ENCODE measurements at regions not wholly inside any gene's neighbourhood (a gene's known extent, or its start where the extent isn't known, plus 50 kb on each side); places are given as distances from the start of the nearest gene placed in this dataset.

- DNase-seq (ENCODE audit: low read depth, low spot score) = no peak
Observed at GRCh38 chr3:181446741-181447140, 265.0 kb upstream of the SOX2 start.

GRCh38 chr3:181442066-181442465 lies 269.7 kb upstream of the SOX2 start:
- DNase-seq (ENCODE audit: low read depth, low spot score) = no peak

GRCh38 chr3:181432992-181433391 lies 278.7 kb upstream of the SOX2 start:
- DNase-seq (ENCODE audit: low read depth, low spot score) = no peak

GRCh38 chr3:181431748-181432147 lies 280.0 kb upstream of the SOX2 start:
- DNase-seq (ENCODE audit: low read depth, low spot score) = no peak

- no peak for DNase-seq (ENCODE audit: low read depth, low spot score)
Observed at GRCh38 chr3:181425074-181425473, 286.7 kb upstream of the SOX2 start.

GRCh38 chr3:181418233-181418632 lies 293.5 kb upstream of the SOX2 start:
- no peak for DNase-seq (ENCODE audit: low read depth, low spot score)

- DNase-seq (ENCODE audit: low read depth, low spot score) = no peak
Observed at GRCh38 chr3:181417748-181418147, 294.0 kb upstream of the SOX2 start.

- no peak for DNase-seq (ENCODE audit: low read depth, low spot score)
Observed at GRCh38 chr3:181410870-181411269, 300.9 kb upstream of the SOX2 start.

- no peak for DNase-seq (ENCODE audit: low read depth, low spot score)
Observed at GRCh38 chr3:181403876-181404660, 307.7 kb upstream of the SOX2 start.

- DNase-seq (ENCODE audit: low read depth, low spot score) = no peak
Observed at GRCh38 chr3:181402347-181402746, 309.4 kb upstream of the SOX2 start.

- DNase-seq (ENCODE audit: low read depth, low spot score) = no peak
Observed at GRCh38 chr3:181384970-181385369, 326.8 kb upstream of the SOX2 start.

GRCh38 chr3:181383760-181384159 lies 328.0 kb upstream of the SOX2 start:
- DNase-seq (ENCODE audit: low read depth, low spot score) = no peak

- no peak for DNase-seq (ENCODE audit: low read depth, low spot score)
Observed at GRCh38 chr3:181383201-181383600, 328.5 kb upstream of the SOX2 start.

- DNase-seq (ENCODE audit: low read depth, low spot score) = no peak
Observed at GRCh38 chr3:181382656-181383055, 329.1 kb upstream of the SOX2 start.

- DNase-seq (ENCODE audit: low read depth, low spot score) = no peak
Observed at GRCh38 chr3:181379278-181379677, 332.4 kb upstream of the SOX2 start.

- DNase-seq (ENCODE audit: low read depth, low spot score) = no peak
Observed at GRCh38 chr3:181369637-181370036, 342.1 kb upstream of the SOX2 start.

GRCh38 chr3:181363231-181363630 lies 348.5 kb upstream of the SOX2 start:
- DNase-seq (ENCODE audit: low read depth, low spot score) = no peak

GRCh38 chr3:181362378-181362777 lies 349.3 kb upstream of the SOX2 start:
- no peak for DNase-seq (ENCODE audit: low read depth, low spot score)

- no peak for DNase-seq (ENCODE audit: low read depth, low spot score)
Observed at GRCh38 chr3:181358562-181358961, 353.2 kb upstream of the SOX2 start.

GRCh38 chr3:181358060-181358459 lies 353.7 kb upstream of the SOX2 start:
- DNase-seq (ENCODE audit: low read depth, low spot score) = no peak

GRCh38 chr3:181354140-181354539 lies 357.6 kb upstream of the SOX2 start:
- no peak for DNase-seq (ENCODE audit: low read depth, low spot score)

- no peak for DNase-seq (ENCODE audit: low read depth, low spot score)
Observed at GRCh38 chr3:181344331-181344730, 354.8 kb upstream of the DNAJC19 start.

GRCh38 chr3:181336597-181336996 lies 347.1 kb upstream of the DNAJC19 start:
- DNase-seq (ENCODE audit: low read depth, low spot score) = no peak

GRCh38 chr3:181333394-181333793 lies 343.9 kb upstream of the DNAJC19 start:
- no peak for DNase-seq (ENCODE audit: low read depth, low spot score)

Data from pulmonary artery endothelial cell (primary cell).